HG03520 (cell line): ENCODE measurements at regions not wholly inside any gene's neighbourhood (a gene's known extent, or its start where the extent isn't known, plus 50 kb on each side); places are given as distances from the start of the nearest gene placed in this dataset.
"Not testable (repeated sequence)": the region's sequence is repeated elsewhere in the genome, so short reads cannot be mapped to it uniquely, and the experiment has no call there.

Experiments used
- ATAC-seq: cut with Tn5 transposase; IDR thresholded peaks from one replicate; pipeline ENCODE4 v1.9.1; 2021; ENCODE audit warnings: mild to moderate bottlenecking, moderate library complexity; ENCODE audit not compliant: unreplicated experiment

DNA sequence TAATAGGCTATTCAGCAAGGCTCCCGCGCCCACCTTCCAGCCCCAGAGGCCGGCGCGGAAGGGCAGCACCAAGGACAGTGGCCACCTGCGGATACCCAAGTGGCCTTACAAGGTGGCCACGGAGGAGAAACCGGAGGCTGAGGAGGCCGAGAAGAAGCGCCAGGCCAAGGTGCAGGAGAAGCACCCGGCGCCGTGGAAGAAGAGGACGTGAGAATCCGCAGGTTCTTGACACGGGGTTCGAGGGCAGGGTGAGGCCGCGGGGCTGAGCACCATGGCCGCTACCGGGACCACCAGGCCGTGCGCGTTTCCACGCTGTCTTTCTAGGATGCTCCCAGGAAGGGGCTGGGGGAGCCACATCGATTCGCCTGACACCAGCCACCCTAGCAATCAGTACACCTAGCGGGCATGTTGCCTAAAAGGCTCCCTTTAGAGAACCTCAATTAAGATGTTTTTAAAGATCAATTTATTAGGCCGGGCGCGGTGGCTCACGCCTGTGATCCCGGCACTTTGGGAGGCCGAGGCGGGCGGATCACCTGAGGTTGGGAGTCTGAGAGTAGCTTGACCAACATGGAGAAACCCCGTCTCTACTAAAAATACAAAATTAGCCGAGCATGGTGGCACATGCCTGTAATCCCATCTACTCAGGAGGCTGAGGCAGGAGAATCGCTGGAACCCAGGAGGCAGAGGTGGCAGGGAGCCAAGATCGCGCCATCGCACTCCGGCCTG lies 134.3 kb upstream of the OR4C13 start:
- ATAC-seq, result not testable (repeated sequence)

DNA sequence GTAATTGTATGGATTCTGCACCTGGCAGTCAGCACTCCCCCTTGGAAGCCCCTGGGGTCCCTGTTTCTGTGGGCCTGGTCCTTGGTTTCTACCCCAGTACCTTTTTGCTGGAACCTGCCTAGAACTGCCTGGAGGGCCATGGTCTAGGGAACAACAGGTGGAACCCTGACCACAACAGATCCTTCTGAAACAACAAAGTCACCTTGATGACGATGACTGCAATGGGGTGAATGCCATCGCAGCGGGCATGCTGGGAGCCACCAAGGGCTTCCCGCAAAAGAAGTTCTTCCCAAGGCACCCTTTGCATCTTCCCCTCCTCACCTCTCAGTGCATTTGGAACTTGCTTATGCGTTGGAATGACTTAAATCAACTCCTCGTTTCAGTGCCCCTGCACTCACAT lies 129.0 kb upstream of the OR4C13 start:
- ATAC-seq, result not testable (repeated sequence)

DNA sequence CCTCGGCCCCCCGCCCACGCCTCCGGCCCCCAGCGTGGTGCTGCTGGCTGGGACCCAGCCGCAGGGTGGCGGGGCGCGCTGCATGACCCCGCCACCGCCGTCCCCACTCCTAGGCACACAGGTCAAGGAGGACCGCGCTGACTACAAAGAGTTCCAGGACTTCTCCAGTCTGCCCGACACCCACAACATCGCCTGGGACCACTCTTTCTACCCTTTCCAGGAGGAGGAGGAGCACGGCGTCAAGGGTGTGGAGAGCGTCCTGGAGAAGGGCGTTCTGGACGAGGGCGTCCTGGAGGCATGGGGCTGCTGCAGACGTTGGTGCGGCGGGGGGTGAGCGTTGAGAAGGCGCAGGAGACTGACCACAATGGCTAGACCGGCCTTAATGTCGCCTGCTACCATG lies 101.7 kb upstream of the OR4C13 start:
- not testable (repeated sequence) for ATAC-seq

DNA sequence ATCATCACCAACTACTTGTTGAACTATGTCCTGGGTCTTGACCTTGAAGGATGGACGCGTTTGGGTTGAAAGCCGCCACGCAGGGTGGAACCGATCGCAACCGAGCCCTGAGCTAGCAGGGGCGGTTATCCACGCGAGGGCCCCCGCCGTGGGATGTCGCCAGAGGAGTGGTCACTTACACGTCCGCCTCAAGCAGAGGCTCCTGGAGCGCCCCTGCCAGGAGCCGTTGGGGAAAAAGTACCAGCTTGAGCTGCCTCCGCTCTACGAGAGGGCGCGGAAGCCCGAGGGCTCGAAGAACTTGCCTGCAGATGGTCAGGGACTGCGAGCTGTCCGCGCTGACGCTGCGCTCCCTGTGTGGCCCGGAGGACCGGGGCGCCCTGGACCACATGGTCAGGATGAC lies 100.7 kb upstream of the OR4C13 start:
- no peak for ATAC-seq

DNA sequence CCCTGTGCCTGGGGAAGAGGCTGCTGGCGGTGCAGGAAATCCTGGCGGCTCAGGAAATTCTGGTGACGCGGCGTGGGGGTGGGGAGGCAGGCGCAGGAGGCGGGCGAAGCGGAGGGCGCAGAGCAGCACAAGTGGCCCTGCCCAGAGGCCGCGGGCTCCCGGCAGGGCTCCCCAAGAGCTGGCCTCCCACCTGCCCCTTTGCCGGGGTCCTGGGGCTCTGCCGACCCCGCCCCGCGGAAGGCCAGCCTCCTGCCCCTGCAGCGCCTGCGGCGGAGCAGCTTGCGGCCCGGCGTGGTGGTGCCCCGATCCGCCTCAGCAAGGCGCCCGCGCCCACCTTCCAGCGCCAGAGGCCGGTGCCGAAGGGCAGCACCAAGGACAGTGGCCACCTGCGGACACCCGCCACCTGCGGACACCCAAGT lies 100.2 kb upstream of the OR4C13 start:
- no peak for ATAC-seq

DNA sequence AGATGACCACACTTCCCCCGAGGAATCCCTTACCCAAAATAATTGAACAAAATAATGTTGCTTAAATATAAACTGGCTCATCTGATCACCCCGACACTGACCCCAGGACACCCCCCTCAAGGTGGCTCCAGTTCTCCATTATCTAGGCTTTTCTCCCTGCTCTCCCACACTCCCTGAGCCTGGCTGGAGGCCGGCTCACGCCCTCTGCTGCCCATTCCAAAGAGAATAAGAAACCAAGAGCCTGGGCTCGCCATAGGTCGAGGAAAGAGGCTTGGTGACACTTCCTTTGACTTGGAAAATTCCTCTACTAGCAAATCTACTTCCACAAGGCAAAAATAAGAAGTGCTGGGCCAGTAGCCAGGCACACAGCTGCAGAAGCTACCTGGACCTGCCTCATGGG lies 63.3 kb upstream of the OR4C13 start:
- not testable (repeated sequence) for ATAC-seq

DNA sequence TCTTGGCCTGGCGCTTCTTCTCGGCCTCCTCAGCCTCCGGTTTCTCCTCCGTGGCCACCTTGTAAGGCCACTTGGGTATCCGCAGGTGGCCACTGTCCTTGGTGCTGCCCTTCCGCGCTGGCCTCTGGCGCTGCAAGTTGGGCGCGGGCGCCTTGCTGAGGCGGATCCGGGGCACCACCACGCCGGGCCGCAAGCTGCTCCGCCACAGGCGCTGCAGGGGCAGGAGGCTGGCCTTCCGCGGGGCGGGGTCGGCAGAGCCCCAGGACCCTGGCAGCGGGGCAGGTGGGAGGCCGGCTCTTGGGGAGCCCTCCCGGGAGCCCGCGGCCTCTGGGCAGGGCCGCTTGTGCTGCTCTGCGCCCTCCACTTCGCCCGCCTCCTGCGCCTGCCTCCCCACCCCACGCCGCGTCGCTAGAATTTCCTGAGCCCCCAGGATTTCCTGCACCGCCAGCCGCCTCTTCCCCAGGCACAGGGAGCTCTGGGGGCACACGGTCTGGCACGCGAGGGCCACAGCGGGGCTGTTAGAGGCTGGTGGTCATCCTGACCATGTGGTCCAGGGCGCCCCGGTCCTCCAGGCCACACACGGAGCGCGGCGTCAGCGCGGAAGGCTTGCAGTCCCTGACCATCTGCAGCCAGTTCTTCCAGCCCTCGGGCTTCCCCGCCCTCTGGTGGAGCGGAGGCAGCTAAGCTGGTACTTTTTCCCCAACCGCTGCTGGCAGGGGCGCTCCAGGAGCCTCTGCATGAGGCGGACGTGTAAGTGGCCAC lies 60.1 kb upstream of the OR4C13 start:
- ATAC-seq, result not testable (repeated sequence)

DNA sequence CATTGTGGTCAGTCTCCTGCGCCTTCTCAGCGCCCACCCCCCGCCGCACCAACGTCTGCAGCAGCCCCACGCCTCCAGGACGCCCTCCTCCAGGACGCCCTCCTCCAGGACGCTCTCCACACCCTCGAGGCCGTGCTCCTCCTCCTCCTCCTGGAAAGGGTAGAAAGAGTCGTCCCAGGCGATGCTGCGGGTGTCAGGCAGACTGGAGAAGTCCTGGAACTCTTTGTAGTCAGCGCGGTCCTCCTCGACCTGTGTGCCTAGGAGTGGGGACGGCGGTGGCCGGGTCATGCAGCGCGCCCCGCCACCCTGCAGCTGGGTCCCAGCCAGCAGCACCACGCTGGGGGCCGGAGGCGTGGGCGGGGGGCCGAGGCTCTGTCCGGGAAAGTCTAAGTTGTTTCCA lies 58.7 kb upstream of the OR4C13 start:
- ATAC-seq, result not testable (repeated sequence)
